Body of pancreas (tissue), 4 donors: ENCODE measurements at regions not wholly inside any gene's neighbourhood (a gene's known extent, or its start where the extent isn't known, plus 50 kb on each side); places are given as distances from the start of the nearest gene placed in this dataset.

ENCODE experiments used
- POLR2A ChIP-seq, 3 donors: fragments of 450-650 bp; IDR thresholded peaks; one replicate each; pipeline ENCODE4 v1.6.1; 2016; ENCODE audit warnings: antibody characterized with exemption in 3 of 3, mild to moderate bottlenecking in 2 of 3
- TF ChIP-seq, protein P1 (sequence below), 7 experiments: fragments of 450-650 bp in 4 of 7; fragments of 200-600 bp in 3 of 7; sonication (generic) in 3 of 7; IDR thresholded peaks; one replicate each; pipeline ENCODE4 v1.5.1; 2016 to 2019; ENCODE audit warnings: antibody characterized with exemption in 7 of 7

GRCh38 chr17:34451313-34451712 is 88.3 kb upstream of the CCL1 start:
- TF ChIP-seq, protein P1, sequence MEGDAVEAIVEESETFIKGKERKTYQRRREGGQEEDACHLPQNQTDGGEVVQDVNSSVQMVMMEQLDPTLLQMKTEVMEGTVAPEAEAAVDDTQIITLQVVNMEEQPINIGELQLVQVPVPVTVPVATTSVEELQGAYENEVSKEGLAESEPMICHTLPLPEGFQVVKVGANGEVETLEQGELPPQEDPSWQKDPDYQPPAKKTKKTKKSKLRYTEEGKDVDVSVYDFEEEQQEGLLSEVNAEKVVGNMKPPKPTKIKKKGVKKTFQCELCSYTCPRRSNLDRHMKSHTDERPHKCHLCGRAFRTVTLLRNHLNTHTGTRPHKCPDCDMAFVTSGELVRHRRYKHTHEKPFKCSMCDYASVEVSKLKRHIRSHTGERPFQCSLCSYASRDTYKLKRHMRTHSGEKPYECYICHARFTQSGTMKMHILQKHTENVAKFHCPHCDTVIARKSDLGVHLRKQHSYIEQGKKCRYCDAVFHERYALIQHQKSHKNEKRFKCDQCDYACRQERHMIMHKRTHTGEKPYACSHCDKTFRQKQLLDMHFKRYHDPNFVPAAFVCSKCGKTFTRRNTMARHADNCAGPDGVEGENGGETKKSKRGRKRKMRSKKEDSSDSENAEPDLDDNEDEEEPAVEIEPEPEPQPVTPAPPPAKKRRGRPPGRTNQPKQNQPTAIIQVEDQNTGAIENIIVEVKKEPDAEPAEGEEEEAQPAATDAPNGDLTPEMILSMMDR (IDR thresholded peaks at IDR 0.05) = no peak
- no peak for TF ChIP-seq POLR2A (IDR thresholded peaks at IDR 0.05)
